SK-N-MC (cell line): ENCODE measurements at regions not wholly inside any gene's neighbourhood (a gene's known extent, or its start where the extent isn't known, plus 50 kb on each side); places are given as distances from the start of the nearest gene placed in this dataset.

ENCODE experiments used
- EZH2 ChIP-seq: fragments of 200-600 bp; sonication (generic); IDR thresholded peaks from one replicate; pipeline ENCODE4 v1.6.1; 2017; ENCODE audit warnings: antibody characterized with exemption
- POLR2AphosphoS5 ChIP-seq: IDR thresholded peaks from 2 replicates; pipeline ENCODE4 v1.6.1; 2012; ENCODE audit warnings: mild to moderate bottlenecking, low read depth, low read length, borderline replicate concordance

DNA sequence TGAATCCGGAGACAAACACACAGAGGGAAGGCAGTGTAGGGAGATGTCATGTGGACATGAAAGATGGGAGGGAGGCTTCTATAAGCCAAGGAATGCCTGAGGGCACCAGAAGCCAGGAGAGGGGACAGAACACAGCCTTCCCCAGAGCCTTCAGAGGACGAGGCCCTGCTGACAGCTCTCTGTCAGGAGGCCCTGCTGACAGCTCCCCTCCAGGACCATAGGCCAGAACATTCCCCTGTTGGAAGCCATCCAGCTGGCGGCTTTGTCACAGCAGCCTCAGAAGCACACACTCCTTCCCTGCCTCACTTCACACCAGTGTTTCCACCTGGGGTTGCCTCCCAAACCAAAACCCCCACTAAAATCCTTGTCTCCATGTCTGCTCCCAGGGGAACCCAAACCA is 171.3 kb upstream of the ID2 start:
- TF ChIP-seq EZH2: no peak
- TF ChIP-seq POLR2AphosphoS5: no peak
